ENCODE measurements at regions not wholly inside any gene's neighbourhood (a gene's known extent, or its start where the extent isn't known, plus 50 kb on each side); places are given as distances from the start of the nearest gene placed in this dataset.

DNA sequence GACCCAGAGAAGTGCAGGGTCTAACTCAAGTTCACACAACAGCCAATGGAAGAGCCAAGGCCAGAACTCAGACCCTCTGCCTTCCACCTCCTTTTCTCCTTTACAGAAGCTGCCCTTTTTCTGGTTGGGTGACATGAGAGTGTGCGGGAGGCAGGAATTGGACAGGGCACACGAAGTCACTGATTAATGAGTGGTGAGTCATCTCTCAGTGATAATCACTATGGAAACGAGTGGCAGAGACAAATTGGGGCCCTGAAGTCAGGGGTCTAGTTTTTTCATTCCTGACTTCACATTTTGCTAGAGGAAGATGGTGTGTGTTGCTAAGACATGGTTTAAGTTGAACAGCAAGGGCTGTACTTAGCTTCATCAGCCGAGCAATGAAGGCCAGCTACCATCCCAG lies 312.7 kb upstream of the CCL2 start:
- TF ChIP-seq, protein P1, sequence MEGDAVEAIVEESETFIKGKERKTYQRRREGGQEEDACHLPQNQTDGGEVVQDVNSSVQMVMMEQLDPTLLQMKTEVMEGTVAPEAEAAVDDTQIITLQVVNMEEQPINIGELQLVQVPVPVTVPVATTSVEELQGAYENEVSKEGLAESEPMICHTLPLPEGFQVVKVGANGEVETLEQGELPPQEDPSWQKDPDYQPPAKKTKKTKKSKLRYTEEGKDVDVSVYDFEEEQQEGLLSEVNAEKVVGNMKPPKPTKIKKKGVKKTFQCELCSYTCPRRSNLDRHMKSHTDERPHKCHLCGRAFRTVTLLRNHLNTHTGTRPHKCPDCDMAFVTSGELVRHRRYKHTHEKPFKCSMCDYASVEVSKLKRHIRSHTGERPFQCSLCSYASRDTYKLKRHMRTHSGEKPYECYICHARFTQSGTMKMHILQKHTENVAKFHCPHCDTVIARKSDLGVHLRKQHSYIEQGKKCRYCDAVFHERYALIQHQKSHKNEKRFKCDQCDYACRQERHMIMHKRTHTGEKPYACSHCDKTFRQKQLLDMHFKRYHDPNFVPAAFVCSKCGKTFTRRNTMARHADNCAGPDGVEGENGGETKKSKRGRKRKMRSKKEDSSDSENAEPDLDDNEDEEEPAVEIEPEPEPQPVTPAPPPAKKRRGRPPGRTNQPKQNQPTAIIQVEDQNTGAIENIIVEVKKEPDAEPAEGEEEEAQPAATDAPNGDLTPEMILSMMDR (IDR thresholded peaks at IDR 0.05): no peak
- TF ChIP-seq POLR2A (IDR thresholded peaks at IDR 0.05): no peak

All from Peyer's patch (tissue), 4 donors.